A673 (cell line): ENCODE measurements at regions not wholly inside any gene's neighbourhood (a gene's known extent, or its start where the extent isn't known, plus 50 kb on each side); places are given as distances from the start of the nearest gene placed in this dataset.

Experiments used
- CTCF ChIP-seq: fragments of 300-800, 200-600 bp; sonication (generic); conservative IDR thresholded peaks from 2 replicates; pipeline ENCODE4 v1.5.1; 2017; ENCODE audit warnings: low read depth, mild to moderate bottlenecking, antibody characterized with exemption, low read length, moderate library complexity, mixed read lengths
- EZH2 ChIP-seq: fragments of 200-600 bp; sonication (generic); IDR thresholded peaks from 2 replicates; pipeline ENCODE4 v1.6.1; 2017; ENCODE audit warnings: borderline replicate concordance, low read depth, mild to moderate bottlenecking, mixed read lengths, antibody characterized with exemption, low read length; ENCODE audit not compliant: poor library complexity, severe bottlenecking

GRCh38 chr12:23474438-23474976 is 475.0 kb downstream of the SOX5 start:
- TF ChIP-seq CTCF, result no peak
- no peak for TF ChIP-seq EZH2
